Nephron progenitor cell (in vitro differentiated cells): ENCODE measurements at regions not wholly inside any gene's neighbourhood (a gene's known extent, or its start where the extent isn't known, plus 50 kb on each side); places are given as distances from the start of the nearest gene placed in this dataset.

Source experiments
- DNase-seq: peaks from one replicate; pipeline ENCODE4 v3.0.0; 2021
- H3K27ac Mint-ChIP-seq: 2 replicates; pipeline ENCODE4 v1.8.0; 2021; ENCODE audit warnings: mild to moderate bottlenecking, moderate library complexity, mixed read lengths
- H3K27me3 Mint-ChIP-seq: 2 replicates; pipeline ENCODE4 v1.8.0; 2021; ENCODE audit warnings: mild to moderate bottlenecking, low read depth, mixed read lengths; ENCODE audit not compliant: poor library complexity
- H3K36me3 Mint-ChIP-seq: 2 replicates; pipeline ENCODE4 v1.8.0; 2021; ENCODE audit warnings: low read depth, mixed read lengths
- H3K4me1 Mint-ChIP-seq: 2 replicates; pipeline ENCODE4 v1.8.0; 2021; ENCODE audit warnings: mixed read lengths
- H3K4me3 Mint-ChIP-seq: 2 replicates; pipeline ENCODE4 v1.8.0; 2021; ENCODE audit warnings: mild to moderate bottlenecking, moderate library complexity, mixed read lengths
- H3K9me3 Mint-ChIP-seq: 2 replicates; pipeline ENCODE4 v1.8.0; 2021; ENCODE audit warnings: mild to moderate bottlenecking, moderate library complexity, mixed read lengths
- TF ChIP-seq, protein P1 (sequence below): fragments of 200-600 bp; sonication (generic); IDR thresholded peaks from 2 replicates; pipeline ENCODE4 v1.5.0; 2021; ENCODE audit warnings: antibody characterized with exemption

DNA sequence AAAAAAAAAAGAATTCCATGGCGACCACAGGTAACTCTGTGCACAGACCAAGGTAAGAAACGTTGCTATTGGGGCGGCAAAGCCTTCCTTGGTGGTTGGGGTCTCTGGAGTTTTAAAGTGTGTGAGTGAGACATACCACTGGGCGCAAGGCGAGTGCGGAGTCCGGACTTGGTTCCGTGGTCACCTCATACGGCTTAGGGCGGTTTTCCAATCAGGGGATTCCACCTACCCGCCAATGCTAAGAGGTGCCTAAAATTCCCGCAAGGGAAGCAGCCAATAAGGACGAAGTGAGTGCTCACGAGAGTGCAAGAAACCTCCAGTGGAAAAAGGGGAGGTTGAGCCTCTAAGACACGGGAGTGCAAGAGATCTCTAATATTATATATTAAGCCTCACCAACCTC, 68.6 kb upstream of the PRSS16 start:
- Mint-ChIP-seq H3K36me3 (peaks cover 23% of the 10 kb centered on the region), H3K4me3 (peak overlapping the region; percentile 98), H3K27me3 (peaks cover 4% of the 10 kb centered on the region), H3K4me1 (peaks cover 25% of the 10 kb centered on the region), H3K27ac (no peak overlapping the region), H3K9me3 (peaks cover 27% of the 10 kb centered on the region)
- TF ChIP-seq, protein P1, sequence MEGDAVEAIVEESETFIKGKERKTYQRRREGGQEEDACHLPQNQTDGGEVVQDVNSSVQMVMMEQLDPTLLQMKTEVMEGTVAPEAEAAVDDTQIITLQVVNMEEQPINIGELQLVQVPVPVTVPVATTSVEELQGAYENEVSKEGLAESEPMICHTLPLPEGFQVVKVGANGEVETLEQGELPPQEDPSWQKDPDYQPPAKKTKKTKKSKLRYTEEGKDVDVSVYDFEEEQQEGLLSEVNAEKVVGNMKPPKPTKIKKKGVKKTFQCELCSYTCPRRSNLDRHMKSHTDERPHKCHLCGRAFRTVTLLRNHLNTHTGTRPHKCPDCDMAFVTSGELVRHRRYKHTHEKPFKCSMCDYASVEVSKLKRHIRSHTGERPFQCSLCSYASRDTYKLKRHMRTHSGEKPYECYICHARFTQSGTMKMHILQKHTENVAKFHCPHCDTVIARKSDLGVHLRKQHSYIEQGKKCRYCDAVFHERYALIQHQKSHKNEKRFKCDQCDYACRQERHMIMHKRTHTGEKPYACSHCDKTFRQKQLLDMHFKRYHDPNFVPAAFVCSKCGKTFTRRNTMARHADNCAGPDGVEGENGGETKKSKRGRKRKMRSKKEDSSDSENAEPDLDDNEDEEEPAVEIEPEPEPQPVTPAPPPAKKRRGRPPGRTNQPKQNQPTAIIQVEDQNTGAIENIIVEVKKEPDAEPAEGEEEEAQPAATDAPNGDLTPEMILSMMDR = no peak
- DNase-seq = peak; percentile 11

GRCh38 chr6:27183060-27183832, 64.3 kb upstream of the PRSS16 start:
- no peak for DNase-seq
- TF ChIP-seq, protein P1 = no peak
- Mint-ChIP-seq H3K36me3 (peaks cover 28% of the 10 kb centered on the region), H3K4me1 (peaks cover 42% of the 10 kb centered on the region), H3K27me3 (no peaks in the 10 kb centered on the region), H3K27ac (no peak overlapping the region), H3K4me3 (no peak overlapping the region), H3K9me3 (peaks cover 53% of the 10 kb centered on the region)

DNA sequence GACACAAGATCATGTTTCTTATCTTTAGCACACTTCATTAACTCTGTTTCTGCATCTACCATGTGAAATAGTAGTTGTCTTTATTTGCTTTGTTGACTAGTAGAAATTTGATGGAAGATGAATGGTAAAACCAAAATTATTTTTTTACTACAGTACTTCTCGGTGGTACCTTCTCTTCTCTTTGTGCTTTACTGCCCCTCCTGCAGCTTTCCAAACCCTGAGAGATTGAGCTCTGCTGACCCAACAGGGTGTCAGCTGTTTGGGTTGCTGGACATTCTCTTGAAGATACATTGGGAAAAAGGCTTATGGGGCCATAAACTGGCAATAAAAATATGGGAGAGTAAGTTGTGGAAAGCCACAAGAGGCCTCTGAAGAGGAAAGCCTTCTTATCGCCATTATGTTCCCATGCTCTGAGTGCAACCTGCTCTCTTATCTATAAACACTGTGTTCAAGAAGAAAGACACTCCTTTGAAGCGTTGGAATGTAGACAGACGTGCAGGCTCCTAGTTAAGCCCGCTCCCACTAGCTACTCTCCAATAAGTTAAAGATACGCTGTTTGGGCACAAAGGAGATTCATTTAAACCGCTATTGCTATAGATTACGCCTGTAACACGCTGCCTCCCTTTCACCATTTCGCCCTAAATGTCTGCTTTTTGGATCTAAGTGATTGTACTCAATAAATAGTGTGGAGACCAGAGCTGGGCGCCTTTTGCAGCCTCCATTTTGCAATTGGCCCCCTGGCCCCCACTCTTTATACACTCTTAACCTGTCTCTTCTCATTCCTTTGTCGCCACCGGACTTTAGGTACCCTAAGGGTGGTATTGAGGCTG, 60.1 kb upstream of the PRSS16 start:
- Mint-ChIP-seq H3K9me3 (peaks cover 25% of the 10 kb centered on the region), H3K4me3 (peak overlapping the region; percentile 88), H3K36me3 (peaks cover 17% of the 10 kb centered on the region), H3K27me3 (no peaks in the 10 kb centered on the region), H3K27ac (no peak overlapping the region), H3K4me1 (peaks cover 34% of the 10 kb centered on the region)
- TF ChIP-seq, protein P1 = no peak
- DNase-seq = no peak

DNA sequence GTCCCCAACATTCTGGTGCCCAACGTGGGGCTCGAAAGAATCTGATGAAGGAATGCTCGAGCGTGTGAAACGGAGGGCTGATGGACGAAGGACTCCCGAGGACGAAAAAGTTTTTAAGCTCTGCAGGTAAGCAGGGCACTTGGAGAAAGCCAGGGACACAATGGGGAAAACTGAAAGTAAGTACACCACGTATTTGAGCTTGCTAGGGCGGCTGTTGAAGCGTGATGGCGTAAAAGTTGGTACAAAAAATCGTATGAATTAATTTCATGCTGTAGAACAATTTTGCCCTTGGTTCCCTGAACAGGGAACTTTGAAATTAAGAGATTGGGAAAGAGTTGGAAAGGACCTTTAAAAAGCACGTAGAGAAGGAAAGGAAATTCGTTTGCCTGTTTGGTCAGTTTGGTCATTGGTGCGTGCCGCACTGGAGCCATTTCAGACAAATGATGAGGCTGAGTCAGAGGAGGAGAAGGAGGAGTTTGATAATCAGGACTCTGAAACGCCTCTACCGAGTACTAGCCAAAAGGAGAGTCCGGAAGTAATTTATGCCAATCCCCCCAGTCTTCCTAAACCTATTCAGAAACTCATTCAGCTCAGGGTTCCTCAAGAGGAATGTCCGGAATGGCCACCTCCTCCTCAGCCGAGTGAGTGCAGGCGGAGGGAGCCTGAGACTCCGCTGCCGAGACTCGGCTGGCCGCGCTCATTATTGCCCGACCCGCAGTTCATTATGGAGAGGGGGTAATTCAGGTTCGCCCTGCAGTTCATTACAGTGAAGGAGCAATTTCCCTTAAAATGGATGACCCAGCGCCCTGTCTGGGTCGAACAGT, 59.2 kb upstream of the PRSS16 start:
- Mint-ChIP-seq H3K36me3 (peaks cover 11% of the 10 kb centered on the region), H3K27ac (peak overlapping the region; percentile 88), H3K4me3 (peak overlapping the region; percentile 88), H3K9me3 (peaks cover 25% of the 10 kb centered on the region), H3K27me3 (no peaks in the 10 kb centered on the region), H3K4me1 (peaks cover 34% of the 10 kb centered on the region)
- DNase-seq = peak; percentile 65
- TF ChIP-seq, protein P1 = no peak

GRCh38 chr6:27188885-27189418, 58.5 kb upstream of the PRSS16 start:
- Mint-ChIP-seq H3K9me3 (peaks cover 24% of the 10 kb centered on the region), H3K36me3 (peaks cover 12% of the 10 kb centered on the region), H3K27ac (peak overlapping the region; percentile 88), H3K4me3 (peak overlapping the region; percentile 88), H3K27me3 (no peaks in the 10 kb centered on the region), H3K4me1 (peaks cover 35% of the 10 kb centered on the region)
- DNase-seq = peak; percentile 64
- TF ChIP-seq, protein P1 = peak; percentile 81
